Ovary (tissue), 7 donors: ENCODE measurements at regions not wholly inside any gene's neighbourhood (a gene's known extent, or its start where the extent isn't known, plus 50 kb on each side); places are given as distances from the start of the nearest gene placed in this dataset.

ENCODE experiments used
- DNase-seq, 5 donors: peaks; one replicate each; pipeline ENCODE4 v3.0.0-alpha.2; 2019 to 2020
- H3K27ac ChIP-seq, 2 donors: fragments of 200-600 bp; one replicate each; pipeline versions ENCODE4 v1.5.1 to v1.8.0; 2019 to 2022
- H3K27me3 ChIP-seq: fragments of 200-600 bp; one replicate; pipeline ENCODE4 v1.8.0; 2022
- H3K36me3 ChIP-seq: fragments of 200-600 bp; sonication (generic); one replicate; pipeline ENCODE4 v1.5.1; 2019
- H3K4me1 ChIP-seq: one replicate; pipeline ENCODE4 v1.8.1; 2013; ENCODE audit warnings: mild to moderate bottlenecking, moderate library complexity; ENCODE audit not compliant: insufficient read depth
- H3K4me3 ChIP-seq: fragments of 200-600 bp; sonication (generic); one replicate; pipeline ENCODE4 v1.5.1; 2017
- H3K9me3 ChIP-seq, 2 donors: fragments of 200-600 bp in 1 of 2; sonication (generic) in 1 of 2; one replicate each; pipeline versions ENCODE4 v1.5.1 to v1.8.1; 2013 to 2019; ENCODE audit warnings: mild to moderate bottlenecking in 1 of 2, moderate library complexity in 1 of 2
- EP300 ChIP-seq: sonication (generic); formaldehyde crosslinking; IDR thresholded peaks from one replicate; pipeline ENCODE4 v1.6.1; 2017; ENCODE audit warnings: antibody characterized with exemption
- POLR2A ChIP-seq: fragments of 450-650 bp; IDR thresholded peaks from one replicate; pipeline ENCODE4 v1.6.1; 2017; ENCODE audit warnings: antibody characterized with exemption, mild to moderate bottlenecking, moderate library complexity
- whole genome bisulfite sequencing, 3 donors: extraction: QIAGEN DNeasy Blood & Tissue Kit in 1 of 3; methylation state at CpG; one replicate each; pipeline versions ENCODE4 v1.1.5 to v1.1.7; 2013 to 2017; 5-methylcytosine and 5-hydroxymethylcytosine counted together
- intact Hi-C, 4 donors: fragments of 100-400 bp; cut with DNase I; formaldehyde crosslinking; loops; one replicate each; pipeline versions ENCODE4 v1.11.0 to v1.15.1; 2022 to 2023
- TF ChIP-seq, protein P1 (sequence below), 3 donors: fragments of 450-650 bp in 2 of 3; fragments of 200-600 bp in 1 of 3; IDR thresholded peaks; one replicate each; pipeline versions ENCODE4 v1.5.1 to v1.8.0; 2016 to 2022; ENCODE audit warnings: antibody characterized with exemption in 3 of 3, mild to moderate bottlenecking in 1 of 3
- donor health status: DM: no; HTN: no; CAD: no; lungs with moderate emphysema.
- donor health status: DM: no; HTN: no; CAD: no.
- donor health status: Bipolar disorder and iron deficiency.
- donor health status: DM: no; HTN: no; CAD: no.
- donor health status: DM: yes; HTN: yes; CAD: no.

- H3K27me3 ChIP-seq, result no peaks in the 10 kb centered on the region
- intact Hi-C loops, result no loop called here
- no peak overlapping the region for H3K4me3 ChIP-seq
- no peak for DNase-seq
- TF ChIP-seq, protein P1, sequence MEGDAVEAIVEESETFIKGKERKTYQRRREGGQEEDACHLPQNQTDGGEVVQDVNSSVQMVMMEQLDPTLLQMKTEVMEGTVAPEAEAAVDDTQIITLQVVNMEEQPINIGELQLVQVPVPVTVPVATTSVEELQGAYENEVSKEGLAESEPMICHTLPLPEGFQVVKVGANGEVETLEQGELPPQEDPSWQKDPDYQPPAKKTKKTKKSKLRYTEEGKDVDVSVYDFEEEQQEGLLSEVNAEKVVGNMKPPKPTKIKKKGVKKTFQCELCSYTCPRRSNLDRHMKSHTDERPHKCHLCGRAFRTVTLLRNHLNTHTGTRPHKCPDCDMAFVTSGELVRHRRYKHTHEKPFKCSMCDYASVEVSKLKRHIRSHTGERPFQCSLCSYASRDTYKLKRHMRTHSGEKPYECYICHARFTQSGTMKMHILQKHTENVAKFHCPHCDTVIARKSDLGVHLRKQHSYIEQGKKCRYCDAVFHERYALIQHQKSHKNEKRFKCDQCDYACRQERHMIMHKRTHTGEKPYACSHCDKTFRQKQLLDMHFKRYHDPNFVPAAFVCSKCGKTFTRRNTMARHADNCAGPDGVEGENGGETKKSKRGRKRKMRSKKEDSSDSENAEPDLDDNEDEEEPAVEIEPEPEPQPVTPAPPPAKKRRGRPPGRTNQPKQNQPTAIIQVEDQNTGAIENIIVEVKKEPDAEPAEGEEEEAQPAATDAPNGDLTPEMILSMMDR (IDR thresholded peaks at IDR 0.05), result no peak
- 79 to 88% (median 80%) methylated on average over 3 of the region's 3 CpGs for WGBS, 3 donors
- H3K9me3 ChIP-seq, result no peaks in the 10 kb centered on the region
- H3K4me1 ChIP-seq, result no peaks in the 10 kb centered on the region
- H3K36me3 ChIP-seq, result no peaks in the 10 kb centered on the region
- no peak overlapping the region for H3K27ac ChIP-seq
These were observed 58.3 kb upstream of the ALDH1B1 start for GRCh38 chr9:38334234-38334633.

DNA sequence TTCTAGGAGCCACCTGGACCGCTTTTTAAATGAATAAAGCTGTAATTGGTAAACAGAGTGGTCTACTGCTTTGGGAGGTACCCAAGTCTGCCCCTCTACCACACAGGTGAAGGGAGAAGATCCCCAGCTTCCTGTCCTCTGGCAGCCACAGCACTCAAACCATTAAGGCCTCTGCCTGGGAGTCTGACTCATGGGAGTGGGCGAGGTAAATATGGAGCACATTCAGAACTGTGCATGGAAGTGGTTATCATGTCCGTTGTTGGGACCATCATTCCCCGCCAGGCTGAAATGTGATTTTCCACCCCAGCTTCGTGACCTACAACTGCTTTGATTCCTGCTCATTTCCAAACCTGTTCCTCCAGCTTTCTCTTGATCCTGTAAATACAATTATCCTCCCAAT lies 59.5 kb upstream of the ALDH1B1 start:
- DNase-seq, result no peak
- Histone ChIP-seq H3K9me3 (no peaks in the 10 kb centered on the region), H3K27me3 (no peaks in the 10 kb centered on the region), H3K4me1 (no peaks in the 10 kb centered on the region), H3K36me3 (no peaks in the 10 kb centered on the region), H3K4me3 (no peak overlapping the region), H3K27ac (no peak overlapping the region)
- no peak for TF ChIP-seq EP300
- no peak for TF ChIP-seq POLR2A
- TF ChIP-seq, protein P1 (IDR thresholded peaks at IDR 0.05), result no peak
- 73 to 84% (median 74%) methylated on average over 5 of the region's 5 CpGs for WGBS, 3 donors
- intact Hi-C loops, result no loop called here

DNA sequence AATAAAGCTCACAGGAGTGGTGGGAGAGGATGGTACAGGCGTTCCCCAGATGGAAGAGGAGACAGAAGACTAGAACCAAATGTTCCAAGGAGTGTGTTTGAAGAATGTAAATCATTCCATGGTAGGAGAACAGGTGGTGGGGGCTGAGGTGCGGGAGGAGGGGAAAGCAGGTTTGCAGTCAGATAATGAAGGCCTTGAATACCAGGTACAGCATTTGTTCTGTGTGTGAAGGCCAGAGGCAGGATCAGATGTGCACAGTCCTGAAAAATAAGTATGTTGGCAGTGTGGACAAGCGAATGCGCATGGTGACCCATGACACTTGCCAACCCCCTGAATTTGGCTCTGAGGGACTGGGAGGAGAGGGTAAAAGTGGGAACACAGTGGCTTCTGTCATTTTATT lies 59.9 kb upstream of the ALDH1B1 start:
- DNase-seq, result no peak
- TF ChIP-seq EP300, result no peak
- TF ChIP-seq POLR2A, result no peak
- TF ChIP-seq, protein P1 (IDR thresholded peaks at IDR 0.05), result no peak
- H3K4me1 ChIP-seq, result no peaks in the 10 kb centered on the region
- no peaks in the 10 kb centered on the region for H3K9me3 ChIP-seq
- H3K27ac ChIP-seq, result no peak overlapping the region
- H3K27me3 ChIP-seq, result no peaks in the 10 kb centered on the region
- no peak overlapping the region for H3K4me3 ChIP-seq
- no peaks in the 10 kb centered on the region for H3K36me3 ChIP-seq
- intact Hi-C loops, result no loop called here
- WGBS, 3 donors, result 78 to 81% (median 80%) methylated on average over 4 of the region's 4 CpGs

DNA sequence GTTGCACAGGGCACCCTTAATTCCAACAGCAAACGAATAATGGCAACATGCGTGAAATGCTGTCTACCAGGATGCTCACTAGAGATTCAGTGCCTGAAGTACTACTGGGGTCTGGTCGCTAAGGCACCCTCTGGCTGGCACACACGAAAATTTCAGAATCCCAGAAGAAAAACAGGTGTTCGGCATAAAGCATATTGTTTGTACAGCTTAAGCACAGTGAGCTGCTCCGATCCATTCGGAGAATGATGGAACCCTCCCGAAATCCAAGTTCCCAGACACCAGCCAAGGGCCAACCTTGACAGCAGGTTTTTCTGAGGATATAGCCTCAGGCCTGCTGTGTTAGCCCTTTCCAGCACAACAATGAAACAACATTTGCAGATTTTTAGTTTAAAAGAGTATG lies 61.4 kb upstream of the ALDH1B1 start:
- TF ChIP-seq POLR2A, result no peak
- TF ChIP-seq, protein P1 (IDR thresholded peaks at IDR 0.05), result no peak
- TF ChIP-seq EP300, result no peak
- WGBS, 3 donors, result 86 to 92% (median 92%) methylated on average over 8 of the region's 8 CpGs
- Histone ChIP-seq H3K27ac (no peak overlapping the region), H3K27me3 (no peaks in the 10 kb centered on the region), H3K4me1 (no peaks in the 10 kb centered on the region), H3K36me3 (no peaks in the 10 kb centered on the region), H3K4me3 (no peak overlapping the region), H3K9me3 (no peaks in the 10 kb centered on the region)
- no peak for DNase-seq
- intact Hi-C loops, result no loop called here

GRCh38 chr9:38329968-38330367 lies 62.5 kb upstream of the ALDH1B1 start:
- TF ChIP-seq POLR2A, result no peak
- TF ChIP-seq, protein P1 (IDR thresholded peaks at IDR 0.05), result no peak
- no peak for TF ChIP-seq EP300
- DNase-seq, result no peak
- Histone ChIP-seq H3K27ac (no peak overlapping the region), H3K4me1 (no peaks in the 10 kb centered on the region), H3K36me3 (no peaks in the 10 kb centered on the region), H3K4me3 (no peak overlapping the region), H3K9me3 (no peaks in the 10 kb centered on the region), H3K27me3 (no peaks in the 10 kb centered on the region)
- intact Hi-C loops, result no loop called here
- WGBS, 3 donors, result 76 to 94% (median 81%) methylated on average over 11 of the region's 11 CpGs
